Lower leg skin (tissue), 4 donors: ENCODE measurements at regions not wholly inside any gene's neighbourhood (a gene's known extent, or its start where the extent isn't known, plus 50 kb on each side); places are given as distances from the start of the nearest gene placed in this dataset.
"Not testable (repeated sequence)": the region's sequence is repeated elsewhere in the genome, so short reads cannot be mapped to it uniquely, and the experiment has no call there.

Source experiments
- DNase-seq, 2 donors: peaks; one replicate each; pipeline ENCODE4 v3.0.0-alpha.2; 2019; ENCODE audit warnings: low spot score in 2 of 2
- H3K4me3 ChIP-seq: fragments of 200-600 bp; sonication (generic); 2 replicates; pipeline ENCODE4 v1.5.1; 2017; ENCODE audit warnings: mild to moderate bottlenecking, low read depth; ENCODE audit not compliant: poor library complexity, severe bottlenecking
- CTCF ChIP-seq, 3 donors: fragments of 450-650 bp; IDR thresholded peaks; one replicate each; pipeline ENCODE4 v1.5.1; 2016; ENCODE audit warnings: antibody characterized with exemption in 3 of 3, mild to moderate bottlenecking in 3 of 3, moderate library complexity in 2 of 3
- POLR2A ChIP-seq, 2 donors: fragments of 450-650 bp; IDR thresholded peaks; one replicate each; pipeline ENCODE4 v1.6.1; 2016 to 2017; ENCODE audit warnings: antibody characterized with exemption in 2 of 2, mild to moderate bottlenecking in 1 of 2, moderate library complexity in 1 of 2
- WGBS, 2 donors: methylation state at CpG; one replicate each; pipeline ENCODE4 v1.1.5; 2018; 5-methylcytosine and 5-hydroxymethylcytosine counted together
- intact Hi-C: fragments of 100-400 bp; cut with DNase I; formaldehyde crosslinking; loops from one replicate; pipeline ENCODE4 v1.15.0; 2023; ENCODE audit warnings: low total_unique reads

GRCh38 chr9:104233366-104233765 lies 139.3 kb downstream of the SMC2 start:
- no peak for DNase-seq
- 65 to 71% methylated on average over 2 of the region's 2 CpGs for WGBS, 2 donors
- intact Hi-C loops, result no loop called here
- H3K4me3 ChIP-seq, result no peak overlapping the region
- TF ChIP-seq CTCF (IDR thresholded peaks at IDR 0.05) (no peak), POLR2A (IDR thresholded peaks at IDR 0.05) (no peak)

GRCh38 chr9:104234632-104235337 lies 140.7 kb downstream of the SMC2 start:
- DNase-seq, H3K4me3 ChIP-seq, intact Hi-C loops: not testable (repeated sequence)
- 94 to 95% methylated on average over 24 to 42 of the region's 45 CpGs for WGBS, 2 donors

- intact Hi-C loops, DNase-seq, H3K4me3 ChIP-seq: not testable (repeated sequence)
- WGBS, 2 donors, result 91 to 95% methylated on average over 27 to 42 of the region's 42 CpGs
Measured at GRCh38 chr9:104235347-104236120, 141.4 kb downstream of the SMC2 start.

GRCh38 chr9:104238668-104239067 lies 144.6 kb downstream of the SMC2 start:
- WGBS, 2 donors, result 62 to 63% methylated on average over 3 of the region's 3 CpGs
- DNase-seq, result no peak
- no peak for TF ChIP-seq CTCF (IDR thresholded peaks at IDR 0.05)
- TF ChIP-seq POLR2A (IDR thresholded peaks at IDR 0.05), result no peak
- no peak overlapping the region for H3K4me3 ChIP-seq
- intact Hi-C loops, result no loop called here

GRCh38 chr9:104240890-104241289 lies 146.8 kb downstream of the SMC2 start:
- TF ChIP-seq CTCF (IDR thresholded peaks at IDR 0.05), result no peak
- no peak for TF ChIP-seq POLR2A (IDR thresholded peaks at IDR 0.05)
- 63 to 64% methylated on average over 2 of the region's 2 CpGs for WGBS, 2 donors

GRCh38 chr9:104245925-104246324 lies 151.8 kb downstream of the SMC2 start:
- intact Hi-C loops, result no loop called here
- WGBS, 2 donors, result 76 to 78% methylated on average over 1 of the region's 1 CpG
- TF ChIP-seq POLR2A (IDR thresholded peaks at IDR 0.05) (no peak), CTCF (IDR thresholded peaks at IDR 0.05) (no peak)
- no peak for DNase-seq
- no peak overlapping the region for H3K4me3 ChIP-seq

More at GRCh38 chr9:104240890-104241289, 146.8 kb downstream of the SMC2 start:
- intact Hi-C loops, result no loop called here
- no peak for DNase-seq
- H3K4me3 ChIP-seq, result no peak overlapping the region
